ENCODE measurements at regions not wholly inside any gene's neighbourhood (a gene's known extent, or its start where the extent isn't known, plus 50 kb on each side); places are given as distances from the start of the nearest gene placed in this dataset.

GRCh38 chr22:19574247-19574646, 50.0 kb upstream of the CLDN5 start:
- no peak for DNase-seq

GRCh38 chr22:19576460-19577421, 52.5 kb upstream of the CLDN5 start:
- DNase-seq = no peak

- DNase-seq = no peak
Observed at GRCh38 chr22:19577422-19577966, 53.3 kb upstream of the CLDN5 start.

- DNase-seq = no peak
Observed at GRCh38 chr22:19578180-19579004, 54.2 kb upstream of the CLDN5 start.

GRCh38 chr22:19579115-19579811, 55.1 kb upstream of the CLDN5 start:
- DNase-seq = no peak

GRCh38 chr22:19579880-19580279, 55.7 kb upstream of the CLDN5 start:
- DNase-seq = no peak

- DNase-seq = no peak
Observed at GRCh38 chr22:19580291-19580890, 56.2 kb upstream of the CLDN5 start.

GRCh38 chr22:19582033-19582693, 58.0 kb upstream of the CLDN5 start:
- DNase-seq = no peak

- DNase-seq = no peak
Observed at GRCh38 chr22:19586922-19587684, 62.9 kb upstream of the CLDN5 start.

- no peak for DNase-seq
Observed at GRCh38 chr22:19590696-19591095, 66.5 kb upstream of the CLDN5 start.

- DNase-seq = no peak
Observed at GRCh38 chr22:19591568-19591967, 67.4 kb upstream of the CLDN5 start.

- no peak for DNase-seq
Observed at GRCh38 chr22:19592464-19592863, 68.3 kb upstream of the CLDN5 start.

GRCh38 chr22:19593991-19594569, 69.9 kb upstream of the CLDN5 start:
- DNase-seq = no peak

- no peak for DNase-seq
Observed at GRCh38 chr22:19595532-19595931, 71.3 kb upstream of the CLDN5 start.

GRCh38 chr22:19596680-19597398, 72.6 kb upstream of the CLDN5 start:
- DNase-seq = no peak

- no peak for DNase-seq
Observed at GRCh38 chr22:19597399-19597735, 73.2 kb upstream of the CLDN5 start.

- DNase-seq = no peak
Observed at GRCh38 chr22:19598054-19598855, 74.0 kb upstream of the CLDN5 start.

- no peak for DNase-seq
Observed at GRCh38 chr22:19599004-19599403, 74.8 kb upstream of the CLDN5 start.

- DNase-seq = no peak
Observed at GRCh38 chr22:19599626-19600243, 75.5 kb upstream of the CLDN5 start.

Measured in NCI-H1092 (cell line).